NCI-H1694 (cell line): ENCODE measurements at regions not wholly inside any gene's neighbourhood (a gene's known extent, or its start where the extent isn't known, plus 50 kb on each side); places are given as distances from the start of the nearest gene placed in this dataset.
"Not testable (repeated sequence)": the region's sequence is repeated elsewhere in the genome, so short reads cannot be mapped to it uniquely, and the experiment has no call there.

Source experiments
- DNase-seq: peaks from one replicate; lab custom pipeline; 2025; lab: John Stamatoyannopoulos, UW

GRCh38 chr9:85487872-85488271 lies 253.9 kb downstream of the AGTPBP1 start:
- no peak for DNase-seq

- DNase-seq, result no peak
These were observed 257.5 kb downstream of the AGTPBP1 start for GRCh38 chr9:85484235-85484634.

GRCh38 chr9:85483208-85483607 lies 258.5 kb downstream of the AGTPBP1 start:
- no peak for DNase-seq

GRCh38 chr9:85479305-85479704 lies 262.4 kb downstream of the AGTPBP1 start:
- no peak for DNase-seq

- DNase-seq, result no peak
These were observed 262.9 kb downstream of the AGTPBP1 start for GRCh38 chr9:85478847-85479246.

GRCh38 chr9:85474896-85475295 lies 266.9 kb downstream of the AGTPBP1 start:
- not testable (repeated sequence) for DNase-seq

- no peak for DNase-seq
These were observed 270.0 kb downstream of the AGTPBP1 start for GRCh38 chr9:85471791-85472190.

GRCh38 chr9:85469041-85469440 lies 272.7 kb downstream of the AGTPBP1 start:
- DNase-seq, result no peak

- DNase-seq, result no peak
These were observed 274.9 kb downstream of the AGTPBP1 start for GRCh38 chr9:85466834-85467233.

- not testable (repeated sequence) for DNase-seq
These were observed 283.5 kb downstream of the AGTPBP1 start for GRCh38 chr9:85458114-85458864.

GRCh38 chr9:85453850-85454249 lies 287.9 kb downstream of the AGTPBP1 start:
- no peak for DNase-seq

- DNase-seq, result no peak
These were observed 288.9 kb downstream of the AGTPBP1 start for GRCh38 chr9:85452841-85453240.

GRCh38 chr9:85451680-85452079 lies 290.1 kb downstream of the AGTPBP1 start:
- DNase-seq, result no peak

GRCh38 chr9:85445887-85446286 lies 295.9 kb downstream of the AGTPBP1 start:
- DNase-seq, result no peak

GRCh38 chr9:85444243-85444642 lies 297.5 kb downstream of the AGTPBP1 start:
- no peak for DNase-seq

GRCh38 chr9:85443190-85443598 lies 298.6 kb downstream of the AGTPBP1 start:
- DNase-seq, result no peak

- DNase-seq, result no peak
These were observed 302.0 kb downstream of the AGTPBP1 start for GRCh38 chr9:85439791-85440190.

- DNase-seq, result not testable (repeated sequence)
These were observed 307.8 kb downstream of the AGTPBP1 start for GRCh38 chr9:85433956-85434355.

- DNase-seq, result not testable (repeated sequence)
These were observed 308.2 kb downstream of the AGTPBP1 start for GRCh38 chr9:85433551-85433950.

GRCh38 chr9:85433046-85433445 lies 308.7 kb downstream of the AGTPBP1 start:
- DNase-seq, result no peak

- DNase-seq, result no peak
These were observed 309.2 kb downstream of the AGTPBP1 start for GRCh38 chr9:85432599-85432998.

- no peak for DNase-seq
These were observed 310.2 kb downstream of the AGTPBP1 start for GRCh38 chr9:85431339-85432102.

- no peak for DNase-seq
These were observed 311.0 kb downstream of the AGTPBP1 start for GRCh38 chr9:85430659-85431338.
